GM12878 (cell line): ENCODE measurements at regions not wholly inside any gene's neighbourhood (a gene's known extent, or its start where the extent isn't known, plus 50 kb on each side); places are given as distances from the start of the nearest gene placed in this dataset.

Experiments used
- ATAC-seq: fragments of 200-7000 bp; cut with Tn5 transposase; 3 replicates; pipeline ENCODE4 v1.9.1; 2020; ENCODE audit warnings: mild to moderate bottlenecking, moderate library complexity
- BruUV-seq: library from RNA; stranded (reverse); fragments of 400-500 nt; replicated peaks from 2 replicates; lab custom pipeline; 2021; lab: Mats Ljungman, UMichigan
- CTCF ChIA-PET: fragments of 300-600 bp; sonication (Branson Sonifier 250); formaldehyde crosslinking; extraction: SDS; loops from one replicate; lab custom pipeline; 2021; ENCODE audit warnings: inconsistent platforms; lab: Yijun Ruan, JAX
- POLR2A ChIA-PET: fragments of 350-600 bp; formaldehyde crosslinking; extraction: SDS; loops from one replicate; lab custom pipeline; 2021; ENCODE audit warnings: inconsistent platforms; lab: Charles Lee
- RAD21 ChIA-PET: fragments of 300-600 bp; sonication (Branson Sonifier 250); formaldehyde crosslinking; loops from one replicate; lab custom pipeline; 2023; ENCODE audit warnings: antibody characterized with exemption; ENCODE audit not compliant: unreplicated experiment; lab: Charles Lee
- SMC1A ChIA-PET: fragments of 300-600 bp; sonication (Branson Sonifier 250); formaldehyde crosslinking; loops from one replicate; lab custom pipeline; 2023; ENCODE audit not compliant: unreplicated experiment, uncharacterized antibody; lab: Charles Lee
- DNase-seq: peaks from one replicate; pipeline ENCODE4 v3.0.0-alpha.2; 2011; ENCODE audit warnings: low read depth, low spot score
- FAIRE-seq: peaks from 3 replicates; lab custom pipeline; 2011; peaks lifted over from hg19 to GRCh38; lab: Jason Lieb, UNC
- H2AFZ ChIP-seq: 2 replicates; pipeline ENCODE4 v1.6.0; 2011; ENCODE audit warnings: low read depth, low read length, control low read depth; ENCODE audit not compliant: control insufficient read depth
- H3K27ac ChIP-seq: 2 replicates; pipeline ENCODE4 v1.5.1; 2011; ENCODE audit warnings: control low read depth; ENCODE audit not compliant: control insufficient read depth, insufficient read depth
- H3K27me3 ChIP-seq, 2 experiments: replicated peaks in 1 of 2; 2 replicates each; pipeline versions ENCODE4 v1.6.0 to v1.6.1; 2011; ENCODE audit warnings: low read length in 1 of 2; ENCODE audit not compliant: control insufficient read depth in 2 of 2, insufficient read depth in 2 of 2
- H3K36me3 ChIP-seq, 2 experiments: 2 replicates each; pipeline ENCODE4 v1.5.1; 2011; ENCODE audit warnings: low read length in 1 of 2; ENCODE audit not compliant: control insufficient read depth in 2 of 2, insufficient read depth in 2 of 2
- H3K4me1 ChIP-seq: 2 replicates; pipeline ENCODE4 v1.6.1; 2011; ENCODE audit warnings: mild to moderate bottlenecking, low read length, moderate library complexity, mixed read lengths; ENCODE audit not compliant: control insufficient read depth, insufficient read depth
- H3K4me2 ChIP-seq: 2 replicates; pipeline ENCODE4 v1.6.0; 2011; ENCODE audit warnings: control low read depth; ENCODE audit not compliant: control insufficient read depth, insufficient read depth
- H3K4me3 ChIP-seq: fragments of 200-600 bp; sonication (generic); 2 replicates; pipeline ENCODE4 v1.5.1; 2016
- H3K79me2 ChIP-seq: 2 replicates; pipeline ENCODE4 v1.6.0; 2011; ENCODE audit warnings: low read length; ENCODE audit not compliant: control insufficient read depth, insufficient read depth
- H3K9ac ChIP-seq: 2 replicates; pipeline ENCODE4 v1.8.0; 2011; ENCODE audit warnings: low read length, control low read depth, mixed read lengths; ENCODE audit not compliant: control insufficient read depth, insufficient read depth
- H3K9me3 ChIP-seq: replicated peaks from 3 replicates; pipeline ENCODE4 v1.5.1; 2011; ENCODE audit warnings: mild to moderate bottlenecking, low read length; ENCODE audit not compliant: control insufficient read depth, insufficient read depth
- H4K20me1 ChIP-seq: 2 replicates; pipeline ENCODE4 v1.6.0; 2011; ENCODE audit not compliant: control insufficient read depth, insufficient read depth
- BCL3 ChIP-seq: IDR thresholded peaks from 2 replicates; pipeline ENCODE4 v1.6.1; 2011; ENCODE audit warnings: borderline replicate concordance, low read depth, mild to moderate bottlenecking, moderate library complexity, low read length; ENCODE audit not compliant: insufficient read depth, poor library complexity, severe bottlenecking
- CBX5 ChIP-seq: sonication (generic); IDR thresholded peaks from 2 replicates; pipeline ENCODE4 v1.6.1; 2016; ENCODE audit warnings: low read depth, moderate library complexity, mild to moderate bottlenecking, inconsistent platforms
- CHD1 ChIP-seq: IDR thresholded peaks from 2 replicates; pipeline ENCODE4 v1.6.1; 2012; ENCODE audit warnings: low read depth, low read length, improper control_type of control experiment
- E2F8 ChIP-seq: fragments of 450-650 bp; IDR thresholded peaks from 2 replicates; pipeline ENCODE4 v1.6.1; 2018; ENCODE audit warnings: mild to moderate bottlenecking, low read depth, moderate library complexity; ENCODE audit not compliant: partially characterized antibody
- EED ChIP-seq: sonication (generic); IDR thresholded peaks from 2 replicates; pipeline ENCODE4 v1.6.1; 2016; ENCODE audit warnings: antibody characterized with exemption, low read depth
- GABPA ChIP-seq: IDR thresholded peaks from 2 replicates; pipeline ENCODE4 v1.6.1; 2014; ENCODE audit warnings: antibody characterized with exemption, low read depth, mild to moderate bottlenecking, inconsistent platforms
- IRF3 ChIP-seq: fragments of 450-650 bp; IDR thresholded peaks from 2 replicates; pipeline ENCODE4 v1.6.1; 2014; ENCODE audit warnings: mild to moderate bottlenecking
- JUND ChIP-seq: IDR thresholded peaks from 2 replicates; pipeline ENCODE4 v1.6.1; 2012; ENCODE audit warnings: low read depth, mild to moderate bottlenecking, low read length, improper control_type of control experiment, moderate library complexity
- NBN ChIP-seq: fragments of 450-650 bp; IDR thresholded peaks from 2 replicates; pipeline ENCODE4 v1.6.1; 2016
- PML ChIP-seq: IDR thresholded peaks from 2 replicates; pipeline ENCODE4 v1.6.1; 2012; ENCODE audit warnings: low read length, inconsistent platforms
- SIN3A ChIP-seq: IDR thresholded peaks from 2 replicates; pipeline ENCODE4 v1.6.1; 2012; ENCODE audit warnings: low read depth, low read length, improper control_type of control experiment
- SIX5 ChIP-seq: IDR thresholded peaks from 2 replicates; pipeline ENCODE4 v1.6.1; 2011; ENCODE audit warnings: mild to moderate bottlenecking, low read depth, low read length, moderate library complexity; ENCODE audit not compliant: severe bottlenecking
- SPI1 ChIP-seq: IDR thresholded peaks from 2 replicates; pipeline ENCODE4 v1.6.1; 2011; ENCODE audit warnings: low read depth, mild to moderate bottlenecking, low read length, moderate library complexity, borderline replicate concordance; ENCODE audit not compliant: insufficient read depth
- STAT1 ChIP-seq: fragments of 450-650 bp; conservative IDR thresholded peaks from 2 replicates; pipeline ENCODE4 v1.6.1; 2014; ENCODE audit warnings: antibody characterized with exemption, mild to moderate bottlenecking
- ZSCAN29 ChIP-seq: fragments of 450-650 bp; IDR thresholded peaks from 2 replicates; pipeline ENCODE4 v1.6.1; 2017; ENCODE audit warnings: mild to moderate bottlenecking, moderate library complexity
- ZZZ3 ChIP-seq: IDR thresholded peaks from 2 replicates; pipeline ENCODE4 v1.6.1; 2011; ENCODE audit warnings: low read depth; ENCODE audit not compliant: control insufficient read depth, insufficient read length
- WGBS: methylation state at CpG from one replicate; pipeline ENCODE4 v1.1.6; 2016; ENCODE audit warnings: low lambda C conversion rate; ENCODE audit not compliant: insufficient replicate concordance, insufficient coverage; ENCODE audit errors: missing lambda C conversion rate; 5-methylcytosine and 5-hydroxymethylcytosine counted together
- in situ Hi-C: fragments of 300-500 bp; cut with MboI; formaldehyde crosslinking; loops from 9 replicates; pipeline ENCODE4 v1.14.3; 2018; ENCODE audit warnings: mixed read lengths
- intact Hi-C: fragments of 100-400 bp; cut with micrococcal nuclease; formaldehyde crosslinking; loops from one replicate; pipeline ENCODE4 v1.14.2; 2022; ENCODE audit not compliant: unreplicated experiment

GRCh38 chr14:38339696-38340095, 83.8 kb upstream of the CLEC14A start:
- Histone ChIP-seq H3K4me3 (no peak overlapping the region), H3K9me3 (no peaks in the 10 kb centered on the region), H4K20me1 (no peaks in the 10 kb centered on the region), H2AFZ (no peak overlapping the region), H3K4me1 (no peaks in the 10 kb centered on the region), H3K4me2 (no peak overlapping the region), H3K9ac (no peak overlapping the region), H3K79me2 (no peaks in the 10 kb centered on the region), H3K36me3 (no peaks in the 10 kb centered on the region), H3K27ac (no peak overlapping the region), H3K27me3 (no peaks in the 10 kb centered on the region)
- 56% methylated on average over 1 of the region's 1 CpG for WGBS
- ChIA-PET SMC1A (no interaction called here), RAD21 (no interaction called here), CTCF (no interaction called here), POLR2A (interaction anchor here (0.9 kb wide), 1 partner anchor 279 kb away, joined by 3 read pairs; no protein-coding TSS in a partner anchor)
- in situ Hi-C loops (no loop called here), intact Hi-C loops (no loop called here)
- BruUV-seq = no TSS peak
- no peak for DNase-seq
- no peak for FAIRE-seq
- ATAC-seq = no peak
- TF ChIP-seq CHD1 (no peak), JUND (no peak), SPI1 (no peak), CBX5 (no peak), E2F8 (no peak), NBN (no peak), SIN3A (no peak), EED (no peak), ZSCAN29 (no peak), GABPA (no peak), BCL3 (no peak), STAT1 (no peak), PML (no peak), IRF3 (no peak), SIX5 (no peak), ZZZ3 (no peak)
